Nephron (organoid): ENCODE measurements at regions not wholly inside any gene's neighbourhood (a gene's known extent, or its start where the extent isn't known, plus 50 kb on each side); places are given as distances from the start of the nearest gene placed in this dataset.

Experiments used
- H3K27ac Mint-ChIP-seq, 3 experiments: 2 replicates each; pipeline ENCODE4 v1.8.0; 2020; ENCODE audit warnings: mixed read lengths in 3 of 3, mild to moderate bottlenecking in 2 of 3, moderate library complexity in 1 of 3
- H3K27me3 Mint-ChIP-seq: 2 replicates; pipeline ENCODE4 v1.8.0; 2021; ENCODE audit warnings: low read depth, mild to moderate bottlenecking, moderate library complexity, mixed read lengths
- H3K36me3 Mint-ChIP-seq: 2 replicates; pipeline ENCODE4 v1.8.0; 2020; ENCODE audit warnings: low read depth, mixed read lengths
- H3K4me1 Mint-ChIP-seq: 2 replicates; pipeline ENCODE4 v1.8.0; 2020; ENCODE audit warnings: mixed read lengths
- H3K4me3 Mint-ChIP-seq, 3 experiments: 2 replicates each; pipeline ENCODE4 v1.8.0; 2020; ENCODE audit warnings: mild to moderate bottlenecking in 3 of 3, mixed read lengths in 3 of 3, moderate library complexity in 2 of 3
- H3K9me3 Mint-ChIP-seq: 2 replicates; pipeline ENCODE4 v1.8.0; 2020; ENCODE audit warnings: mixed read lengths
- CTCF ChIP-seq, 3 experiments: fragments of 200-600 bp; sonication (generic); IDR thresholded peaks; one replicate each; pipeline ENCODE4 v1.5.0; 2021; ENCODE audit warnings: antibody characterized with exemption in 3 of 3; ENCODE audit not compliant: unreplicated experiment in 3 of 3

DNA sequence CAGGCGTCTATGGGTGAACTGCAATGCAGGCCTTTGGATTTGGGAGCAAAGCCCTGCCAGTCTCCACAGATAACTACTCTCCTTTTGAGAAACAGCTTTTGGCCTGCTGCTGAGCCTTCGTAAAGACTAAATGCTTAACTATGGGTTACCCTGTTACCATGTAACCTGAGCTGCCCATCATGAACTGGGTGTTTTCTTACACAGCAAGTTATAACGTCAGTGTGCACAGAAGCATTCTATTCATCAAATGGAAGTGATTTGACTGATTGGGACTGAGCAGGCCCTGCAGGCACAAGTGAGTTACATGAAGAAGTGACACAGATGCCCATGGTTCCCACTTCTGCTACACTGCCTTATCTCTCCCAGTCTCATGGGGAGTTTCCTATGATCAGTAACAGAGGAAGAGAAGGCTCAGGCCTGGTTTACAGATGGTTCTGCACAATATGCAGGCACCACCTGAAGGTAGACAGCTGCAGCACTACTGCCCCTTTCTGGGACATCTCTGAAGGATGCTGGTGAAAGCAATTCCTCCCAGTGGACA is 319.1 kb downstream of the CD83 start:
- Mint-ChIP-seq H3K36me3 (no peaks in the 10 kb centered on the region), H3K4me3 (no peak overlapping the region), H3K9me3 (peaks cover 2% of the 10 kb centered on the region), H3K27ac (no peak overlapping the region), H3K4me1 (peaks cover 31% of the 10 kb centered on the region), H3K27me3 (no peaks in the 10 kb centered on the region)
- no peak for TF ChIP-seq CTCF (IDR thresholded peaks at IDR 0.05; ENCODE audit: unreplicated experiment in 3 of 3)

GRCh38 chr6:14439419-14439818 is 321.8 kb downstream of the CD83 start:
- Mint-ChIP-seq H3K4me3 (no peak overlapping the region), H3K9me3 (no peaks in the 10 kb centered on the region), H3K4me1 (peaks cover 42% of the 10 kb centered on the region), H3K27ac (peak overlapping the region in 1 of 3 experiments; percentile 1), H3K27me3 (no peaks in the 10 kb centered on the region), H3K36me3 (no peaks in the 10 kb centered on the region)
- no peak for TF ChIP-seq CTCF (IDR thresholded peaks at IDR 0.05; ENCODE audit: unreplicated experiment in 3 of 3)

- Mint-ChIP-seq H3K27me3 (no peaks in the 10 kb centered on the region), H3K4me3 (no peak overlapping the region), H3K4me1 (peaks cover 48% of the 10 kb centered on the region), H3K9me3 (no peaks in the 10 kb centered on the region), H3K27ac (peak overlapping the region; percentile 60 to 81 (median 80)), H3K36me3 (no peaks in the 10 kb centered on the region)
- TF ChIP-seq CTCF (IDR thresholded peaks at IDR 0.05; ENCODE audit: unreplicated experiment in 3 of 3) = no peak
Observed at GRCh38 chr6:14440215-14440910, 322.8 kb downstream of the CD83 start.

DNA sequence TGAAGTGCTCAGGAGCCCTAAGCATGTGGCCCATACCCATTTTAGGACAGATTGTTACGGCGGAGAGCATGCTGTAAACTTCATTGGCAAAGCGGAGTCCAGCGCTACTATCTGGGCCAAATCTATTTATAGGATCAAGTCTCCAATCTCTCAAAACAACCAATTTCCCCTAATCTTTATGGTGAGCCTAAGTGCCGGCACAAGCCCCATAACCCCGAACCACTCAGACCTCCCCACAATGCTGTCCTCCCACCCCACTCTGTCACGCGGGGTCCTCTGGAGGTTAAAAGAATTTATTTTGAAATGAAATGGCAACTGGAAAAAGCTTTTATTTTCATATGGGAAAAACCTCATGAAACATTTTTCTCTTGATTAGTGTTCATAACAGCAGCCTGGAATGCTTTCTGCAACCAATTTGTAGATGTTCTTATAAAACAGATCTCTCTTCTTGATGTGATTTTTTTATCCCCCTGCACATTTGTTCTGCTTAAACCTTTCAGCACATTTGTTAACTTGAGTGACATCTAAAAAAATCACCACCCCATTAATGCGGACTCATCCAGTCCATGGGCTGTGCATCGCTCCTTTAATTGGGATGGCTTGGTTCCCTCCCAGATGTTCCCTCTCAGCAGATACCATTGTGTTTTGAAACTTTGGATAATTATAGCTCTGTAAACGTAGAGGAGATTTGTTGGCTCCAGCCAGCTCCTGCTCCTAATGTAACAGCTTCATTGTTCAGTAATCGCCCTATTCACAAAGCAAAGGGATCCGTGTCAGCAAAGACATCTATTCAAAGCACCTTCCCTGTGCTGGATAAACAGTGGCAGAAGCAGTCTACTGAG is 323.6 kb downstream of the CD83 start:
- H3K4me3 Mint-ChIP-seq = peak overlapping the region in 2 of 3 experiments; percentile 53 to 59
- peaks cover 49% of the 10 kb centered on the region for H3K4me1 Mint-ChIP-seq
- peak overlapping the region; percentile 60 to 81 (median 80) for H3K27ac Mint-ChIP-seq
- no peak for TF ChIP-seq CTCF (IDR thresholded peaks at IDR 0.05; ENCODE audit: unreplicated experiment in 3 of 3)
- H3K27me3 Mint-ChIP-seq = no peaks in the 10 kb centered on the region
- no peaks in the 10 kb centered on the region for H3K36me3 Mint-ChIP-seq
- no peaks in the 10 kb centered on the region for H3K9me3 Mint-ChIP-seq

DNA sequence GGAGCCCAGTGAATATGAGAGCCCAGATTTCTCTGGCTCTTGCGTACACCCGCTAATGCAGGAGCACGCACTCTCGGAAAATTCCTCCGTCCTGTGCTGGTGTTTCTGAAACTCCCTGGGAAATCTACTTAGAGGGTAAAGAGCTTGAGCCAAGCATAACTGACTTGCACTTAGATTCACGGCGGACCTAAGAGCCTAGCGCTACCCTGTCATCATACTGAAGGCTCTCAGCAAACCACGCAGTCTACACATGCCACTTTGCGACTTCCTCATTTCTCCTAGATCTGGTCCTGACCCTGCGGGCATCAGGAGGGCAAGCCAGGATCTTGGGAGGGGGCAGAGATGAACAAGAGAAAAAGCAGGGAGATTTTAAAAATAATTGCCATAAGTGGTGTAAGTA is 324.7 kb downstream of the CD83 start:
- H3K4me3 Mint-ChIP-seq = no peak overlapping the region
- H3K4me1 Mint-ChIP-seq = peaks cover 49% of the 10 kb centered on the region
- H3K9me3 Mint-ChIP-seq = peaks cover 2% of the 10 kb centered on the region
- H3K36me3 Mint-ChIP-seq = no peaks in the 10 kb centered on the region
- H3K27me3 Mint-ChIP-seq = no peaks in the 10 kb centered on the region
- H3K27ac Mint-ChIP-seq = peak overlapping the region in 2 of 3 experiments; percentile 60 to 81
- no peak for TF ChIP-seq CTCF (IDR thresholded peaks at IDR 0.05; ENCODE audit: unreplicated experiment in 3 of 3)
